H1 (cell line): ENCODE measurements at regions not wholly inside any gene's neighbourhood (a gene's known extent, or its start where the extent isn't known, plus 50 kb on each side); places are given as distances from the start of the nearest gene placed in this dataset.

Source experiments
- CTCF ChIA-PET: fragments of 300-600 bp; sonication (Branson Sonifier 250); formaldehyde crosslinking; loops from one replicate; lab custom pipeline; 2021; ENCODE audit not compliant: partially characterized antibody; lab: Charles Lee
- POLR2A ChIA-PET: fragments of 300-600 bp; sonication (Branson Sonifier 250); formaldehyde crosslinking; loops from one replicate; lab custom pipeline; 2021; ENCODE audit warnings: inconsistent platforms; ENCODE audit not compliant: partially characterized antibody; lab: Charles Lee
- DNase-seq, 2 experiments: peaks; one replicate each; pipeline versions ENCODE4 v3.0.0 to v3.0.0-alpha.2; 2010 to 2022; ENCODE audit warnings: low spot score in 2 of 2, low read depth in 1 of 2, mixed read lengths in 1 of 2
- FAIRE-seq: peaks from 2 replicates; lab custom pipeline; 2011; peaks lifted over from hg19 to GRCh38; lab: Jason Lieb, UNC
- H2AFZ ChIP-seq: 2 replicates; pipeline ENCODE4 v1.8.1; 2012; ENCODE audit warnings: low read length, inconsistent platforms
- H2AK5ac ChIP-seq: 2 replicates; pipeline ENCODE4 v1.6.1; 2013; ENCODE audit warnings: low read depth, low read length
- H2BK120ac ChIP-seq: replicated peaks from 2 replicates; pipeline ENCODE3; 2013; ENCODE audit warnings: low read depth, low read length, inconsistent platforms
- H2BK12ac ChIP-seq: 2 replicates; pipeline ENCODE4 v1.6.1; 2013; ENCODE audit warnings: low read depth, low read length
- H2BK15ac ChIP-seq: 2 replicates; pipeline ENCODE4 v1.6.1; 2013; ENCODE audit warnings: low read length
- H2BK20ac ChIP-seq: 2 replicates; pipeline ENCODE4 v1.6.1; 2013; ENCODE audit warnings: low read length
- H2BK5ac ChIP-seq: 2 replicates; pipeline ENCODE4 v1.6.1; 2013; ENCODE audit warnings: low read depth, low read length
- H3K14ac ChIP-seq: 2 replicates; pipeline ENCODE4 v1.6.1; 2013; ENCODE audit warnings: inconsistent platforms; ENCODE audit not compliant: insufficient read length
- H3K18ac ChIP-seq: 2 replicates; pipeline ENCODE4 v1.6.1; 2013; ENCODE audit warnings: low read length; ENCODE audit errors: extremely low read depth
- H3K23ac ChIP-seq: 2 replicates; pipeline ENCODE4 v1.6.1; 2013; ENCODE audit warnings: inconsistent platforms; ENCODE audit not compliant: insufficient read length
- H3K23me2 ChIP-seq: 2 replicates; pipeline ENCODE4 v1.6.1; 2013; ENCODE audit warnings: low read depth, low read length
- H3K27ac ChIP-seq: 2 replicates; pipeline ENCODE4 v1.6.1; 2011; ENCODE audit warnings: low read depth, low read length, inconsistent platforms
- H3K27me3 ChIP-seq, 4 experiments: replicated peaks in 1 of 4; 1 replicate in 1 of 4; 2 replicates in 3 of 4; pipeline versions ENCODE4 v1.6.1 to v1.8.1; 2011 to 2013; ENCODE audit warnings: low read length in 3 of 4, mild to moderate bottlenecking in 3 of 4, inconsistent platforms in 2 of 4, mixed read lengths in 2 of 4, moderate library complexity in 1 of 4; ENCODE audit not compliant: control insufficient read depth in 3 of 4, insufficient read depth in 3 of 4; ENCODE audit errors: extremely low read depth in 1 of 4
- H3K36me3 ChIP-seq, 4 experiments: 2 replicates each; pipeline versions ENCODE4 v1.6.1 to v1.8.1; 2011 to 2013; ENCODE audit warnings: mild to moderate bottlenecking in 4 of 4, low read length in 3 of 4, moderate library complexity in 2 of 4, control low read depth in 1 of 4, inconsistent platforms in 1 of 4; ENCODE audit not compliant: insufficient read depth in 4 of 4, control insufficient read depth in 2 of 4
- H3K4ac ChIP-seq: replicated peaks from 2 replicates; pipeline ENCODE3; 2013; ENCODE audit warnings: low read length, low read depth, mixed read lengths, inconsistent platforms; ENCODE audit not compliant: insufficient read length
- H3K4me1 ChIP-seq, 4 experiments: replicated peaks in 1 of 4; 1 replicate in 1 of 4; 2 replicates in 3 of 4; pipeline versions ENCODE4 v1.6.1 to v1.8.1; 2011 to 2013; ENCODE audit warnings: low read length in 3 of 4, inconsistent platforms in 2 of 4, mixed read lengths in 1 of 4; ENCODE audit not compliant: insufficient read depth in 4 of 4, control insufficient read depth in 3 of 4
- H3K4me2 ChIP-seq, 2 experiments: 2 replicates each; pipeline versions ENCODE4 v1.6.1 to v1.8.1; 2011 to 2013; ENCODE audit warnings: low read depth in 2 of 2, low read length in 2 of 2, control low read depth in 1 of 2, inconsistent platforms in 1 of 2, mild to moderate bottlenecking in 1 of 2; ENCODE audit not compliant: insufficient read depth in 1 of 2
- H3K4me3 ChIP-seq, 4 experiments: fragments of 200-600, 300-600 bp in 1 of 4; sonication (generic), shearing (Covaris generic), sonication (Bioruptor Twin) in 1 of 4; 2 replicates each; pipeline versions ENCODE4 v1.5.1 to v1.8.1; 2011 to 2016; ENCODE audit warnings: low read length in 4 of 4, low read depth in 3 of 4, control low read depth in 2 of 4, inconsistent platforms in 2 of 4, mild to moderate bottlenecking in 2 of 4, mixed read lengths in 1 of 4, moderate library complexity in 1 of 4; ENCODE audit not compliant: insufficient read depth in 2 of 4; ENCODE audit errors: extremely low read depth in 1 of 4
- H3K56ac ChIP-seq: replicated peaks from 2 replicates; pipeline ENCODE3; 2013; ENCODE audit warnings: low read depth, mild to moderate bottlenecking, mixed read lengths, low read length, inconsistent platforms; ENCODE audit not compliant: insufficient read length
- H3K79me1 ChIP-seq: 2 replicates; pipeline ENCODE4 v1.6.1; 2013; ENCODE audit warnings: low read depth, low read length, control low read depth
- H3K79me2 ChIP-seq, 2 experiments: 2 replicates each; pipeline versions ENCODE4 v1.6.1 to v1.8.1; 2012 to 2013; ENCODE audit warnings: low read length in 2 of 2, mild to moderate bottlenecking in 2 of 2, inconsistent platforms in 1 of 2; ENCODE audit not compliant: insufficient read depth in 2 of 2, control insufficient read depth in 1 of 2
- H3K9ac ChIP-seq, 4 experiments: replicated peaks in 1 of 4; 1 replicate in 1 of 4; 2 replicates in 3 of 4; pipeline versions ENCODE4 v1.6.1 to v1.8.1; 2011 to 2013; ENCODE audit warnings: low read depth in 3 of 4, low read length in 3 of 4, control low read depth in 2 of 4, mild to moderate bottlenecking in 2 of 4, moderate library complexity in 2 of 4, inconsistent platforms in 1 of 4; ENCODE audit errors: extremely low read depth in 1 of 4
- H3K9me3 ChIP-seq, 2 experiments: 2 replicates each; pipeline versions ENCODE4 v1.6.1 to v1.8.1; 2012 to 2013; ENCODE audit warnings: mild to moderate bottlenecking in 2 of 2, moderate library complexity in 2 of 2, control low read depth in 1 of 2, inconsistent platforms in 1 of 2, low read depth in 1 of 2, low read length in 1 of 2, mixed read lengths in 1 of 2; ENCODE audit not compliant: insufficient read depth in 2 of 2
- H4K20me1 ChIP-seq, 2 experiments: replicated peaks in 1 of 2; 2 replicates each; pipeline versions ENCODE3 to v1.8.1; 2011 to 2013; ENCODE audit warnings: inconsistent platforms in 2 of 2, low read length in 2 of 2, mild to moderate bottlenecking in 1 of 2; ENCODE audit not compliant: insufficient read depth in 2 of 2, control insufficient read depth in 1 of 2
- H4K5ac ChIP-seq: 2 replicates; pipeline ENCODE4 v1.6.1; 2013; ENCODE audit warnings: low read length, low read depth, mixed read lengths, inconsistent platforms; ENCODE audit not compliant: insufficient read length
- H4K8ac ChIP-seq: 2 replicates; pipeline ENCODE4 v1.8.0; 2013; ENCODE audit warnings: mild to moderate bottlenecking, moderate library complexity, low read length, inconsistent platforms; ENCODE audit not compliant: insufficient read depth; ENCODE audit errors: extremely low read depth
- H4K91ac ChIP-seq: replicated peaks from 2 replicates; pipeline ENCODE3; 2013; ENCODE audit warnings: low read length, mixed read lengths, inconsistent platforms; ENCODE audit not compliant: insufficient read length
- CBX8 ChIP-seq: fragments of 300-800, 300-1000 bp; sonication (generic); IDR thresholded peaks from 2 replicates; pipeline ENCODE4 v1.7.1; 2016; ENCODE audit warnings: low read depth, low read length, borderline replicate concordance
- CREB1 ChIP-seq: IDR thresholded peaks from 2 replicates; pipeline ENCODE4 v1.6.1; 2012; ENCODE audit warnings: inconsistent platforms
- EP300 ChIP-seq, 2 experiments: IDR thresholded peaks; 1 replicate in 1 of 2; 2 replicates in 1 of 2; pipeline ENCODE4 v1.6.1; 2011 to 2012; ENCODE audit warnings: low read depth in 2 of 2, low read length in 2 of 2, mild to moderate bottlenecking in 2 of 2, borderline replicate concordance in 1 of 2, inconsistent platforms in 1 of 2, moderate library complexity in 1 of 2
- KDM5A ChIP-seq: fragments of 200-600 bp; IDR thresholded peaks from 2 replicates; pipeline ENCODE4 v1.7.1; 2012; ENCODE audit warnings: mild to moderate bottlenecking, low read length, inconsistent platforms, mixed read lengths
- RBBP5 ChIP-seq: IDR thresholded peaks from 2 replicates; pipeline ENCODE4 v1.7.1; 2012; ENCODE audit warnings: low read depth, mild to moderate bottlenecking, inconsistent platforms, low read length, moderate library complexity, borderline replicate concordance
- WGBS, 2 experiments: shearing (Covaris generic) in 1 of 2; methylation state at CpG; one replicate each; pipeline versions ENCODE4 v1.1.6 to v1.1.7; 2013 to 2015; ENCODE audit warnings: low lambda C conversion rate in 2 of 2, mixed read lengths in 2 of 2, inconsistent platforms in 1 of 2, low coverage in 1 of 2, missing lambda C conversion rate in 1 of 2; ENCODE audit not compliant: insufficient replicate concordance in 2 of 2, insufficient coverage in 1 of 2, insufficient read length in 1 of 2; ENCODE audit errors: extremely low coverage in 1 of 2, missing lambda C conversion rate in 1 of 2; 5-methylcytosine and 5-hydroxymethylcytosine counted together

DNA sequence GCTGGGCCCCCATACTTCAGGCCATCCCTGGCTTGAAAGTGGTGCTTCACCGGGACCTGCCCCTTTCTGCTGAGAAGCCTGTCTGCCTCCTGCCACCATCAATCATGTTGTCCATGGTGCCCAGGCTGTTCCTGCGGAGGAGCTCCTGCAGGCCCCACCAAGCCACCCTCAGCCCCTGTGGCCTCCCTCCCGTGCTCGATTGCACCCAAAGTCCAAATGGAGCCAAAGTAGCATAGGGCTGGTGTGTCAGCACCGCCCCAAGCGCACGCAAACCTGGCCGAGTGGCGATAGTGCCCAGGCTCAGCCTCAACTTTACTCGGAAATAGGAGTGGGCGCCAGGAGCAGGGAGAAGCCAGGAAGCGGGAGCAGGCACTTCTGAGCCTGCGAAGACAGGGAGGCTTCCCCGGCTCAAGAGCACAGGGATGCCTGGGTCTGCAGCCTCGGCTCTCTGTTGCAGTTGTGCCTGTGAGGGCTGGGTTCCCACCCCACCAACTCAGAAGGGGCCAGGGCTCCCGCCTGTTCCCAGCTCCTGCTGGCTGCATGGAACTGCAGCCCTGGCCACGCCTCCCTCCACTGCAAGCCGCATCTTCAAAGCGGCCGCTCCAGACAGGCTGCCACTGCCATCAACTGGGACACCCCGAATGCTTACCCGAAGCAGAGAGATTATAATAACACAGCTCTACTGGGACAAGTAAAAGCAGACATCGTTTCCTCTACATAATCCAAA, 203.0 kb downstream of the ARRDC4 start:
- no peak overlapping the region for H4K91ac ChIP-seq
- H3K36me3 ChIP-seq, result no peaks in the 10 kb centered on the region
- CTCF ChIA-PET, result interaction anchor here (0.6 to 2.7 kb wide), 3 partner anchors 14 to 264 kb away, joined by 3 to 8 read pairs (median 3); no protein-coding TSS in a partner anchor
- DNase-seq (no peak), FAIRE-seq (no peak)
- WGBS, 2 experiments, result 95% methylated on average over 21 of the region's 23 CpGs; no CpG with 5 or more reads in 1 of the 2 experiments
- no peak overlapping the region for H2BK5ac ChIP-seq
- H3K9me3 ChIP-seq, result peaks cover 0 to 10% of the 10 kb centered on the region in 2 experiments; a peak in 2 of 4 replicates
- H3K4me1 ChIP-seq, result peaks cover 2 to 9% (median 6%) of the 10 kb centered on the region in 4 experiments; a peak in 3 of 7 replicates
- H3K4me2 ChIP-seq, result no peak overlapping the region
- no peak overlapping the region for H3K14ac ChIP-seq
- no peaks in the 10 kb centered on the region for H3K79me2 ChIP-seq
- no peak overlapping the region for H3K27ac ChIP-seq
- no peak for TF ChIP-seq KDM5A
- TF ChIP-seq CREB1, result no peak
- no peak for TF ChIP-seq EP300 (IDR thresholded peaks at IDR 0.05; ENCODE audit: borderline replicate concordance in 1 of 2, low read depth in 2 of 2, low read length in 2 of 2)
- no peak for TF ChIP-seq CBX8
- no peak for TF ChIP-seq RBBP5
- H4K20me1 ChIP-seq, result no peaks in the 10 kb centered on the region
- no peak overlapping the region for H3K4me3 ChIP-seq
- no peak overlapping the region for H2AFZ ChIP-seq
- no peaks in the 10 kb centered on the region for H3K79me1 ChIP-seq
- POLR2A ChIA-PET, result interaction anchor here (0.8 kb wide), 1 partner anchor 113 kb away, joined by 3 read pairs; no protein-coding TSS in a partner anchor
- no peak overlapping the region for H2BK20ac ChIP-seq
- H3K4ac ChIP-seq, result no peak overlapping the region
- no peak overlapping the region for H4K8ac ChIP-seq
- H3K23me2 ChIP-seq, result no peaks in the 10 kb centered on the region
- H4K5ac ChIP-seq, result no peak overlapping the region
- no peak overlapping the region for H2BK15ac ChIP-seq
- no peak overlapping the region for H3K9ac ChIP-seq
- no peak overlapping the region for H2BK120ac ChIP-seq
- no peak overlapping the region for H2AK5ac ChIP-seq
- no peaks in the 10 kb centered on the region for H3K27me3 ChIP-seq
- no peak overlapping the region for H3K23ac ChIP-seq
- H2BK12ac ChIP-seq, result no peak overlapping the region
- H3K18ac ChIP-seq, result no peak overlapping the region
- H3K56ac ChIP-seq, result no peak overlapping the region
